Suprapubic skin (tissue), 4 donors: ENCODE measurements at regions not wholly inside any gene's neighbourhood (a gene's known extent, or its start where the extent isn't known, plus 50 kb on each side); places are given as distances from the start of the nearest gene placed in this dataset.

Experiments used
- DNase-seq, 2 donors: peaks; one replicate each; pipeline ENCODE4 v3.0.0-alpha.2; 2019; ENCODE audit warnings: low spot score in 2 of 2
- H3K27ac ChIP-seq: fragments of 200-600 bp; sonication (generic); one replicate; pipeline ENCODE4 v1.5.1; 2019
- H3K27me3 ChIP-seq: fragments of 200-600 bp; sonication (generic); one replicate; pipeline ENCODE4 v1.5.1; 2019
- H3K36me3 ChIP-seq: fragments of 200-600 bp; sonication (generic); one replicate; pipeline ENCODE4 v1.5.1; 2019
- H3K4me1 ChIP-seq: fragments of 200-600 bp; sonication (generic); one replicate; pipeline ENCODE4 v1.5.1; 2019
- H3K4me3 ChIP-seq: fragments of 200-600 bp; sonication (generic); one replicate; pipeline ENCODE4 v1.5.1; 2019; ENCODE audit warnings: mild to moderate bottlenecking
- H3K9me3 ChIP-seq: fragments of 200-600 bp; sonication (generic); one replicate; pipeline ENCODE4 v1.5.1; 2019
- CTCF ChIP-seq, 2 donors: fragments of 200-600 bp in 1 of 2; fragments of 450-650 bp in 1 of 2; sonication (generic) in 1 of 2; IDR thresholded peaks; one replicate each; pipeline ENCODE4 v1.5.1; 2016 to 2019; ENCODE audit warnings: antibody characterized with exemption in 2 of 2, mild to moderate bottlenecking in 1 of 2, moderate library complexity in 1 of 2
- EP300 ChIP-seq: sonication (generic); formaldehyde crosslinking; IDR thresholded peaks from one replicate; pipeline ENCODE4 v1.6.1; 2017; ENCODE audit warnings: antibody characterized with exemption
- POLR2A ChIP-seq, 2 donors: fragments of 450-650 bp; IDR thresholded peaks; one replicate each; pipeline ENCODE4 v1.6.1; 2017; ENCODE audit warnings: antibody characterized with exemption in 2 of 2, mild to moderate bottlenecking in 2 of 2, moderate library complexity in 2 of 2
- POLR2AphosphoS5 ChIP-seq, 3 donors: sonication (generic); formaldehyde crosslinking; IDR thresholded peaks; one replicate each; pipeline ENCODE4 v1.6.1; 2017; ENCODE audit warnings: antibody characterized with exemption in 3 of 3
- WGBS: methylation state at CpG from one replicate; pipeline ENCODE4 v1.1.5; 2018; 5-methylcytosine and 5-hydroxymethylcytosine counted together

GRCh38 chr9:95754533-95755420, 120.7 kb upstream of the ERCC6L2 start:
- H3K4me3 ChIP-seq, result no peak overlapping the region
- DNase-seq, result no peak
- H3K36me3 ChIP-seq, result no peaks in the 10 kb centered on the region
- peaks cover 10% of the 10 kb centered on the region for H3K27me3 ChIP-seq
- H3K27ac ChIP-seq, result no peak overlapping the region
- H3K9me3 ChIP-seq, result no peaks in the 10 kb centered on the region
- 87% methylated on average over 15 of the region's 15 CpGs for WGBS
- TF ChIP-seq POLR2AphosphoS5 (IDR thresholded peaks at IDR 0.05), result no peak
- no peak for TF ChIP-seq CTCF (IDR thresholded peaks at IDR 0.05)
- TF ChIP-seq POLR2A (IDR thresholded peaks at IDR 0.05), result no peak
- TF ChIP-seq EP300, result no peak
- peaks cover 27% of the 10 kb centered on the region for H3K4me1 ChIP-seq

- WGBS, result 51% methylated on average over 7 of the region's 7 CpGs
- DNase-seq, result no peak
- no peak overlapping the region for H3K27ac ChIP-seq
Measured at GRCh38 chr9:95753762-95754465, 121.6 kb upstream of the ERCC6L2 start.

GRCh38 chr9:95752129-95752731, 123.3 kb upstream of the ERCC6L2 start:
- no peak for DNase-seq
- H3K4me3 ChIP-seq, result peak overlapping the region; percentile 29
- no peaks in the 10 kb centered on the region for H3K9me3 ChIP-seq
- H3K27me3 ChIP-seq, result peaks cover 10% of the 10 kb centered on the region
- TF ChIP-seq POLR2AphosphoS5 (IDR thresholded peaks at IDR 0.05), result no peak
- no peak for TF ChIP-seq CTCF (IDR thresholded peaks at IDR 0.05)
- TF ChIP-seq EP300, result no peak
- TF ChIP-seq POLR2A (IDR thresholded peaks at IDR 0.05), result no peak
- 58% methylated on average over 19 of the region's 41 CpGs for WGBS
- H3K36me3 ChIP-seq, result no peaks in the 10 kb centered on the region
- H3K4me1 ChIP-seq, result peaks cover 25% of the 10 kb centered on the region
- no peak overlapping the region for H3K27ac ChIP-seq

More at GRCh38 chr9:95753762-95754465, 121.6 kb upstream of the ERCC6L2 start:
- peaks cover 27% of the 10 kb centered on the region for H3K4me1 ChIP-seq
- no peak overlapping the region for H3K4me3 ChIP-seq
- H3K36me3 ChIP-seq, result no peaks in the 10 kb centered on the region
- H3K9me3 ChIP-seq, result no peaks in the 10 kb centered on the region
- H3K27me3 ChIP-seq, result peaks cover 10% of the 10 kb centered on the region
- no peak for TF ChIP-seq POLR2A (IDR thresholded peaks at IDR 0.05)
- no peak for TF ChIP-seq CTCF (IDR thresholded peaks at IDR 0.05)
- no peak for TF ChIP-seq EP300
- no peak for TF ChIP-seq POLR2AphosphoS5 (IDR thresholded peaks at IDR 0.05)

- H3K4me3 ChIP-seq, result no peak overlapping the region
- no peaks in the 10 kb centered on the region for H3K9me3 ChIP-seq
- H3K4me1 ChIP-seq, result peaks cover 20% of the 10 kb centered on the region
- H3K27me3 ChIP-seq, result peaks cover 10% of the 10 kb centered on the region
- WGBS, result 17% methylated on average over 1 of the region's 2 CpGs
- TF ChIP-seq POLR2AphosphoS5 (IDR thresholded peaks at IDR 0.05) (no peak), EP300 (no peak), CTCF (IDR thresholded peaks at IDR 0.05) (no peak), POLR2A (IDR thresholded peaks at IDR 0.05) (no peak)
- no peaks in the 10 kb centered on the region for H3K36me3 ChIP-seq
- DNase-seq, result no peak
- no peak overlapping the region for H3K27ac ChIP-seq
Measured at GRCh38 chr9:95751520-95751790, 124.0 kb upstream of the ERCC6L2 start.
